GM23338 (cell line): ENCODE measurements at regions not wholly inside any gene's neighbourhood (a gene's known extent, or its start where the extent isn't known, plus 50 kb on each side); places are given as distances from the start of the nearest gene placed in this dataset.

Source experiments
- ATAC-seq: fragments of 200-7000 bp; cut with Tn5 transposase; 3 replicates; pipeline ENCODE4 v1.9.1; 2020
- DNase-seq: peaks from one replicate; pipeline ENCODE4 v3.0.0-alpha.2; 2015; ENCODE audit warnings: low spot score
- H2AFZ ChIP-seq: fragments of 200-600 bp; sonication (generic); 2 replicates; pipeline ENCODE4 v1.8.0; 2016; ENCODE audit warnings: antibody characterized with exemption, mild to moderate bottlenecking, moderate library complexity
- H3F3A ChIP-seq: fragments of 200-600 bp; sonication (generic); replicated peaks from 2 replicates; pipeline ENCODE4 v1.8.0; 2017; ENCODE audit warnings: antibody characterized with exemption, mixed run types, low read depth
- H3K27ac ChIP-seq: fragments of 200-600 bp; sonication (generic); 2 replicates; pipeline ENCODE4 v1.6.1; 2016; ENCODE audit warnings: low read depth
- H3K27me3 ChIP-seq: fragments of 200-600 bp; sonication (generic); 2 replicates; pipeline ENCODE4 v1.8.0; 2016; ENCODE audit warnings: mild to moderate bottlenecking, mixed run types, moderate library complexity; ENCODE audit not compliant: insufficient read depth
- H3K36me3 ChIP-seq: fragments of 200-600 bp; sonication (generic); 2 replicates; pipeline ENCODE4 v1.8.0; 2016; ENCODE audit warnings: mild to moderate bottlenecking; ENCODE audit not compliant: insufficient read depth
- H3K4me1 ChIP-seq: fragments of 200-600 bp; sonication (generic); 2 replicates; pipeline ENCODE4 v1.8.0; 2016; ENCODE audit warnings: mild to moderate bottlenecking, moderate library complexity; ENCODE audit not compliant: insufficient read depth
- H3K4me2 ChIP-seq: fragments of 200-600 bp; sonication (generic); 2 replicates; pipeline ENCODE4 v1.7.1; 2017; ENCODE audit warnings: mixed run types
- H3K4me3 ChIP-seq: fragments of 200-600 bp; sonication (generic); 2 replicates; pipeline ENCODE4 v1.6.1; 2016; ENCODE audit warnings: mixed run types
- H3K79me2 ChIP-seq: fragments of 200-600 bp; sonication (generic); replicated peaks from 2 replicates; pipeline ENCODE4 v1.8.0; 2017; ENCODE audit warnings: mild to moderate bottlenecking; ENCODE audit not compliant: insufficient read depth
- H3K9me2 ChIP-seq: fragments of 200-600 bp; sonication (generic); 2 replicates; pipeline ENCODE4 v1.8.0; 2017; ENCODE audit not compliant: insufficient read depth
- H4K20me1 ChIP-seq: fragments of 200-600 bp; sonication (generic); replicated peaks from 2 replicates; pipeline ENCODE4 v1.8.0; 2017; ENCODE audit warnings: mild to moderate bottlenecking; ENCODE audit not compliant: insufficient read depth
- H3K27ac Mint-ChIP-seq: 2 replicates; pipeline ENCODE4 v1.8.0; 2020; ENCODE audit warnings: inconsistent platforms, mild to moderate bottlenecking, moderate library complexity, mixed read lengths
- H3K27me3 Mint-ChIP-seq: 3 replicates; pipeline ENCODE4 v1.8.0; 2022; ENCODE audit warnings: low read depth, mild to moderate bottlenecking, moderate library complexity, mixed read lengths, inconsistent platforms; ENCODE audit not compliant: insufficient read depth, poor library complexity
- H3K36me3 Mint-ChIP-seq: 3 replicates; pipeline ENCODE4 v1.8.0; 2021; ENCODE audit warnings: low read depth, mild to moderate bottlenecking, inconsistent platforms, moderate library complexity, mixed read lengths
- H3K4me1 Mint-ChIP-seq: 3 replicates; pipeline ENCODE4 v1.8.0; 2020; ENCODE audit warnings: mild to moderate bottlenecking, inconsistent platforms, mixed read lengths
- H3K4me3 Mint-ChIP-seq: 3 replicates; pipeline ENCODE4 v1.8.0; 2021; ENCODE audit warnings: moderate library complexity, mild to moderate bottlenecking, inconsistent platforms, mixed read lengths
- H3K9me3 Mint-ChIP-seq: 3 replicates; pipeline ENCODE4 v1.8.0; 2020; ENCODE audit warnings: moderate library complexity, mild to moderate bottlenecking, inconsistent platforms, mixed read lengths
- EZH2 ChIP-seq: fragments of 200-600 bp; sonication (generic); IDR thresholded peaks from one replicate; pipeline ENCODE4 v1.8.0; 2017; ENCODE audit warnings: antibody characterized with exemption, mild to moderate bottlenecking, low read depth; ENCODE audit not compliant: unreplicated experiment
- EZH2phosphoT487 ChIP-seq: fragments of 200-600 bp; sonication (generic); IDR thresholded peaks from one replicate; pipeline ENCODE4 v1.8.1; 2018; ENCODE audit warnings: antibody characterized with exemption; ENCODE audit not compliant: unreplicated experiment
- JUNB ChIP-seq: IDR thresholded peaks from one replicate; pipeline ENCODE4 v1.6.1; 2016; ENCODE audit warnings: antibody characterized with exemption; ENCODE audit not compliant: unreplicated experiment
- POLR2AphosphoS5 ChIP-seq: IDR thresholded peaks from 2 replicates; pipeline ENCODE4 v1.6.1; 2016; ENCODE audit warnings: antibody characterized with exemption, low read depth
- ZNF331 ChIP-seq: fragments of 250-450 bp; sonication (Bioruptor Pico); IDR thresholded peaks from 2 replicates; pipeline ENCODE4 v1.5.0; 2020; ENCODE audit warnings: low read depth, mild to moderate bottlenecking, moderate library complexity
- TF ChIP-seq, protein P1 (sequence below): fragments of 250-450 bp; sonication (Bioruptor Pico); IDR thresholded peaks from 2 replicates; pipeline ENCODE4 v1.5.0; 2020; ENCODE audit warnings: mild to moderate bottlenecking, moderate library complexity
- TF ChIP-seq, protein P2 (sequence below): IDR thresholded peaks from 2 replicates; pipeline ENCODE4 v1.6.1; 2016; ENCODE audit warnings: antibody characterized with exemption

- TF ChIP-seq, protein P1, sequence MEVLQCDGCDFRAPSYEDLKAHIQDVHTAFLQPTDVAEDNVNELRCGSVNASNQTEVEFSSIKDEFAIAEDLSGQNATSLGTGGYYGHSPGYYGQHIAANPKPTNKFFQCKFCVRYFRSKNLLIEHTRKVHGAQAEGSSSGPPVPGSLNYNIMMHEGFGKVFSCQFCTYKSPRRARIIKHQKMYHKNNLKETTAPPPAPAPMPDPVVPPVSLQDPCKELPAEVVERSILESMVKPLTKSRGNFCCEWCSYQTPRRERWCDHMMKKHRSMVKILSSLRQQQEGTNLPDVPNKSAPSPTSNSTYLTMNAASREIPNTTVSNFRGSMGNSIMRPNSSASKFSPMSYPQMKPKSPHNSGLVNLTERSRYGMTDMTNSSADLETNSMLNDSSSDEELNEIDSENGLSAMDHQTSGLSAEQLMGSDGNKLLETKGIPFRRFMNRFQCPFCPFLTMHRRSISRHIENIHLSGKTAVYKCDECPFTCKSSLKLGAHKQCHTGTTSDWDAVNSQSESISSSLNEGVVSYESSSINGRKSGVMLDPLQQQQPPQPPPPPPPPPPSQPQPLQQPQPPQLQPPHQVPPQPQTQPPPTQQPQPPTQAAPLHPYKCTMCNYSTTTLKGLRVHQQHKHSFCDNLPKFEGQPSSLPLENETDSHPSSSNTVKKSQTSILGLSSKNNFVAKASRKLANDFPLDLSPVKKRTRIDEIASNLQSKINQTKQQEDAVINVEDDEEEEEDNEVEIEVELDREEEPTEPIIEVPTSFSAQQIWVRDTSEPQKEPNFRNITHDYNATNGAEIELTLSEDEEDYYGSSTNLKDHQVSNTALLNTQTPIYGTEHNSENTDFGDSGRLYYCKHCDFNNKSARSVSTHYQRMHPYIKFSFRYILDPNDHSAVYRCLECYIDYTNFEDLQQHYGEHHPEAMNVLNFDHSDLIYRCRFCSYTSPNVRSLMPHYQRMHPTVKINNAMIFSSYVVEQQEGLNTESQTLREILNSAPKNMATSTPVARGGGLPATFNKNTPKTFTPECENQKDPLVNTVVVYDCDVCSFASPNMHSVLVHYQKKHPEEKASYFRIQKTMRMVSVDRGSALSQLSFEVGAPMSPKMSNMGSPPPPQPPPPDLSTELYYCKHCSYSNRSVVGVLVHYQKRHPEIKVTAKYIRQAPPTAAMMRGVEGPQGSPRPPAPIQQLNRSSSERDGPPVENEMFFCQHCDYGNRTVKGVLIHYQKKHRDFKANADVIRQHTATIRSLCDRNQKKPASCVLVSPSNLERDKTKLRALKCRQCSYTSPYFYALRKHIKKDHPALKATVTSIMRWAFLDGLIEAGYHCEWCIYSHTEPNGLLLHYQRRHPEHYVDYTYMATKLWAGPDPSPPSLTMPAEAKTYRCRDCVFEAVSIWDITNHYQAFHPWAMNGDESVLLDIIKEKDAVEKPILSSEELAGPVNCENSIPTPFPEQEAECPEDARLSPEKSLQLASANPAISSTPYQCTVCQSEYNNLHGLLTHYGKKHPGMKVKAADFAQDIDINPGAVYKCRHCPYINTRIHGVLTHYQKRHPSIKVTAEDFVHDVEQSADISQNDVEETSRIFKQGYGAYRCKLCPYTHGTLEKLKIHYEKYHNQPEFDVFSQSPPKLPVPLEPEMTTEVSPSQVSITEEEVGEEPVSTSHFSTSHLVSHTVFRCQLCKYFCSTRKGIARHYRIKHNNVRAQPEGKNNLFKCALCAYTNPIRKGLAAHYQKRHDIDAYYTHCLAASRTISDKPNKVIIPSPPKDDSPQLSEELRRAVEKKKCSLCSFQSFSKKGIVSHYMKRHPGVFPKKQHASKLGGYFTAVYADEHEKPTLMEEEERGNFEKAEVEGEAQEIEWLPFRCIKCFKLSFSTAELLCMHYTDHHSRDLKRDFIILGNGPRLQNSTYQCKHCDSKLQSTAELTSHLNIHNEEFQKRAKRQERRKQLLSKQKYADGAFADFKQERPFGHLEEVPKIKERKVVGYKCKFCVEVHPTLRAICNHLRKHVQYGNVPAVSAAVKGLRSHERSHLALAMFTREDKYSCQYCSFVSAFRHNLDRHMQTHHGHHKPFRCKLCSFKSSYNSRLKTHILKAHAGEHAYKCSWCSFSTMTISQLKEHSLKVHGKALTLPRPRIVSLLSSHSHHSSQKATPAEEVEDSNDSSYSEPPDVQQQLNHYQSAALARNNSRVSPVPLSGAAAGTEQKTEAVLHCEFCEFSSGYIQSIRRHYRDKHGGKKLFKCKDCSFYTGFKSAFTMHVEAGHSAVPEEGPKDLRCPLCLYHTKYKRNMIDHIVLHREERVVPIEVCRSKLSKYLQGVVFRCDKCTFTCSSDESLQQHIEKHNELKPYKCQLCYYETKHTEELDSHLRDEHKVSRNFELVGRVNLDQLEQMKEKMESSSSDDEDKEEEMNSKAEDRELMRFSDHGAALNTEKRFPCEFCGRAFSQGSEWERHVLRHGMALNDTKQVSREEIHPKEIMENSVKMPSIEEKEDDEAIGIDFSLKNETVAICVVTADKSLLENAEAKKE (CRISPR knock-in tag): no peak
Measured at GRCh38 chrX:96619588-96619987, 65.1 kb upstream of the DIAPH2 start (continued).

- Histone ChIP-seq H3K9me2 (no peaks in the 10 kb centered on the region), H3K79me2 (no peaks in the 10 kb centered on the region), H3K4me3 (no peak overlapping the region), H4K20me1 (no peaks in the 10 kb centered on the region), H3F3A (no peaks in the 10 kb centered on the region), H3K4me1 (no peaks in the 10 kb centered on the region), H3K27ac (no peak overlapping the region), H3K36me3 (no peaks in the 10 kb centered on the region), H3K27me3 (no peaks in the 10 kb centered on the region), H2AFZ (no peak overlapping the region), H3K4me2 (no peak overlapping the region)
- no peak for DNase-seq
- Mint-ChIP-seq H3K27ac (no peak overlapping the region), H3K4me1 (no peaks in the 10 kb centered on the region), H3K4me3 (no peak overlapping the region), H3K9me3 (peaks cover 15% of the 10 kb centered on the region), H3K27me3 (peaks cover 2% of the 10 kb centered on the region), H3K36me3 (peaks cover 4% of the 10 kb centered on the region; the same call in 1 of the 3 replicates)
- no peak for ATAC-seq
- TF ChIP-seq JUNB (no peak), ZNF331 (CRISPR knock-in tag) (no peak), EZH2 (no peak), EZH2phosphoT487 (no peak), POLR2AphosphoS5 (no peak)
- TF ChIP-seq, protein P1 (CRISPR knock-in tag): no peak
- TF ChIP-seq, protein P2, sequence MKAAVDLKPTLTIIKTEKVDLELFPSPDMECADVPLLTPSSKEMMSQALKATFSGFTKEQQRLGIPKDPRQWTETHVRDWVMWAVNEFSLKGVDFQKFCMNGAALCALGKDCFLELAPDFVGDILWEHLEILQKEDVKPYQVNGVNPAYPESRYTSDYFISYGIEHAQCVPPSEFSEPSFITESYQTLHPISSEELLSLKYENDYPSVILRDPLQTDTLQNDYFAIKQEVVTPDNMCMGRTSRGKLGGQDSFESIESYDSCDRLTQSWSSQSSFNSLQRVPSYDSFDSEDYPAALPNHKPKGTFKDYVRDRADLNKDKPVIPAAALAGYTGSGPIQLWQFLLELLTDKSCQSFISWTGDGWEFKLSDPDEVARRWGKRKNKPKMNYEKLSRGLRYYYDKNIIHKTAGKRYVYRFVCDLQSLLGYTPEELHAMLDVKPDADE: no peak
Measured at GRCh38 chrX:96621811-96622210, 62.8 kb upstream of the DIAPH2 start.
